HG03175 (cell line): ENCODE measurements at regions not wholly inside any gene's neighbourhood (a gene's known extent, or its start where the extent isn't known, plus 50 kb on each side); places are given as distances from the start of the nearest gene placed in this dataset.
"Not testable (repeated sequence)": the region's sequence is repeated elsewhere in the genome, so short reads cannot be mapped to it uniquely, and the experiment has no call there.

Experiments
- ATAC-seq: cut with Tn5 transposase; IDR thresholded peaks from one replicate; pipeline ENCODE4 v1.9.1; 2021; ENCODE audit warnings: mild to moderate bottlenecking, moderate library complexity; ENCODE audit not compliant: unreplicated experiment

GRCh38 chr4:66223068-66223703 is 552.9 kb upstream of the EPHA5 start:
- ATAC-seq = no peak

DNA sequence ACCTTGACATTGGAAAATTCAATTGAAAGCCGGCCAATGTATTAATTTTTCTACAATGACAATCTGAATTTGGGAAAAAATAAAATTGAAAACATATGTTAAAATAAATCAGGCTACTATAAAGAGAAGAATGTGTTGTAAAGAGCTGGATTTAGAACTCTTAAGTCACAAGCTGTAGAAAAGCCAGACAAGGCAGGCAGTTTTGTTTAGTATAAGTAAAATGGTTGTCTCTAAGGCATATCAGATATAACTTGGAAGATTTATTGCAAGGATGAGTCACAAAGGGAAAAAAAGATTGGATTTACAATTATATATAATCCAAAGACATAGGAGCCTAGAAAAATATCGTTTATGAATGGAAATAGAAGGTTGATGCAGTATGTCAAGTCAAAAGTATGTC is 549.1 kb upstream of the EPHA5 start:
- no peak for ATAC-seq

- no peak for ATAC-seq
These were observed 546.0 kb upstream of the EPHA5 start for GRCh38 chr4:66216252-66216651.

DNA sequence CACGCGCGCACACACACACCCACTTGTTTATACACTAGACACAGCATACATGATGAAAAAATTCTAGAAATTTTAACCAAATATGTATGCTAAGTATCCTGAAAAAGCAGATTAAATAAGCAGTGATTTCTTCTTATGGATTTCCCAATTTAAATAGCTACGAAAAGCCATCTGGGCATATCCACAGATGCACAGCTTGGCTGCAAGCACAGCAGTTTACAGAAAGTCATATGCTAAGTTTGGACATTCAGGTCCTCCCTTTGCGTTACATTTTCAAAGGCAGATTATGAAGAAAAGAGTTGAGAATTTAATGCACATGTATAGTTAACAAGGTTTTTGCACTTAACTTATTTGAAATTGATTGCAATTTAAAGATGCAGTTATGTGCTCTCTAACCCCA is 542.2 kb upstream of the EPHA5 start:
- ATAC-seq = no peak

GRCh38 chr4:66204534-66205247 is 534.4 kb upstream of the EPHA5 start:
- no peak for ATAC-seq

DNA sequence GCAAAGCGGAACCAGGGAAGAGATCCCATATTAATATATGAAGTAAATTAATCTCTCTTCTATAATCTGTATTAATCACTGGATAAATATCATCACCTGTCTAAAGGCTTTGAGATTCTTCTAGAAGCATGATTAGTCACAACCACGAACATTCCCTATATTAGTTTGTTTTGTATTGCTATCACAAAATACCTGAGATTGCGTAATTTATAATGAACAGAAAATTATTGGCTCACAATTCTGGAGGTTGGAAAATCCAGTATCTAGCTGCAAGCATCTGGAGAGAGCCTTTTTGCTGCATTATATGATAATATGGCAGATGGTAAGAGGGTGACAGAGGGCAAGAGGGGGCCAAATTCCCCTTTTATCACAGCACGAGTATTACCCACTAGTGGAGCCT is 532.6 kb upstream of the EPHA5 start:
- ATAC-seq = no peak

GRCh38 chr4:66197451-66197850 is 527.2 kb upstream of the EPHA5 start:
- no peak for ATAC-seq

DNA sequence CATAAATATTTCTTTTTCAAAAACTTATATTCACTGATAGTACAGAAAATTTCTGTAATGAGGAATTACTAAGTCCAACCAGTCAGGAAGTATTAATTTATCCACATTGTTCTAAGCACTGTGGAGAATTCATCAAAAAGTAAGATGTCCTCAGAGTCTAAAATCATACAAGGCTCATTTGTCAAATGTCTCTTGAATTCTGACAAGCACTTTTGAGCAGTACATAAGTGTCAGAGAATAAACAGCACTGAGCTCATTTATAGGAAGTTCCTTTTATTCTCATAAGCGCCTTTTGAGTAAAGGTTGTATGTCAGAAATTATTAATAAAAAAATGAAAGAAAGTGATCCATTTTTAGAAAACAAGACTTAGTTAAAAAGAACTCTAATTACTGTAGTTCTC is 523.2 kb upstream of the EPHA5 start:
- ATAC-seq = no peak

DNA sequence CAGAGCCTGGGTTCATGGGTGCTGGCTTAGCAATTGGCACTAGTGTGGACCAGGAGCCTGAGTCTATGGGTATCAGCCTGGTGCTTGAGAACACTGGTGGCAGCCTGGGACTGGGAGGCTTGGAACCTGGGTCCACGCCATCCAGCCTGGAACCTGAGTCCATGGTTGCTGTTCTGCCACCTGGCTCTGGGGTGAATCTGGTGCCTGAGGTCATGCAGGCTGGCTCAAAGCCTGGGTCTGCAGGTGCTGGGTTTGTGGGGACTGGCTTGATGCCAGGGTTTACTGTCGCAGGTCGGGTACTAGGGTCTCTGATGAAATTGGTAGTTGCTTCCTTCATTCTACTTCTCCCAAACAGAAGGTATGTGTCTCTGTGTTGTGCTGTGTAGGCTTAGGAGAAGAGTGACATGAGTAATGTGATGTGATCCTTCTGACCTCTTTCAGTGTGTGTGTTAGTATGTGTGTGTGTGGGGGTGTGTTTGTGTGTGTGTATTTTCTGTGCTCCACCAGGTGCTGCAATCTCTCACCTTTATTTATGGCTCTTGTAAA is 517.0 kb upstream of the EPHA5 start:
- no peak for ATAC-seq

DNA sequence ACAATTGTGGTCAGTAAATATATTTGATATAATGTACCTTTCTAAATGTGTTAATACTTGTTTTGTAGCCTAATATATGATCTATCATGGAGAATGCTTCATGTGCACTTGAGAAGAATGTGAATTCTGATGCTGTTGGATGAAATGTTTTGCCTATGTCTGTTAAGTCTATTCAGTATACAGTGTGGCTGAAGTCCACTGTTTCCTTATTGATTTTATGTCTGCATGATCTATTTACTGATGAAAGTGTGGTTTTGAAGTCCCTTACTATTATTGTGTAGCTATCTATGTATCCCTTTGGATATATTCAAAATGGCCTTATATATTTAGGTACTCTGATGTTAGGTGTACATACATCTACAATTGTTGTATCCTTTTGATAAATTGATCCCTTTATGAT is 515.8 kb upstream of the EPHA5 start:
- ATAC-seq = no peak

DNA sequence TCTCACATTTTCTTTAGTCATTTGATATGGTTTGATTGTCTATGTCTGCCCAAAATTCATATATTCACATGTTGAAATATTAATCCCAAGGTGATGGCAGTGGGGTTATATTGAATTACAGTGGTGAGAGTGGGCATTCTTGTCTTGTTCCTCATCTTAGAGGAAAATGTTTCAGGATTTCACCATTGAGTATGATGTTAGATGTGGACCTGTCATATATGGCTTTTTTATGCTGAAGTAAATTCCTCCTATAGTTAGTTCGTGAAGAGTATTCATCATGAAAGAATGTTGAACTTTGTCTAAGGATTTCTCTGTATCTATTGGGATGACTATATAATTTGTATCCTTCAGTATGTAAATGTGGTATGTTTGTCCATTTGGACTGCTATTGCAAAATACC is 512.3 kb upstream of the EPHA5 start:
- no peak for ATAC-seq

DNA sequence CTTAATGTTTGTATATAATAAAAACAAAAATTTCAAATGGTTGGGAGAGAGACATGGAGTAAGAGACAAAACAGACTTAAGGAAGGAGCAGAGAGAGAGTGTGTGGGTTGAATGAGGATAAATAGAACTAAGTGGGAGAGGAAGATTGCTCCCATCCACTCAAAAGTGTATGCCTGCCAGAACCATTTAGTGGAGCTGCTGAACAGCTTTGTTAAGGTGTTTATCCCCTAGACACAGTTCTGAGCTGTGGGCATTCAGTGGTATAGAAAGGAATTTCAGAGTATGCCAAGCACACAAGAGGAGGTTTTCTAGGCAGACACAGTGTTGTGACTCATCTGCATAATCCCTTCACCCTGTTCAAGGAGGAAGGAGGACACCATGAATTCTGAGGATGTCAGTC is 508.6 kb upstream of the EPHA5 start:
- no peak for ATAC-seq

GRCh38 chr4:66169341-66169740 is 499.1 kb upstream of the EPHA5 start:
- no peak for ATAC-seq

DNA sequence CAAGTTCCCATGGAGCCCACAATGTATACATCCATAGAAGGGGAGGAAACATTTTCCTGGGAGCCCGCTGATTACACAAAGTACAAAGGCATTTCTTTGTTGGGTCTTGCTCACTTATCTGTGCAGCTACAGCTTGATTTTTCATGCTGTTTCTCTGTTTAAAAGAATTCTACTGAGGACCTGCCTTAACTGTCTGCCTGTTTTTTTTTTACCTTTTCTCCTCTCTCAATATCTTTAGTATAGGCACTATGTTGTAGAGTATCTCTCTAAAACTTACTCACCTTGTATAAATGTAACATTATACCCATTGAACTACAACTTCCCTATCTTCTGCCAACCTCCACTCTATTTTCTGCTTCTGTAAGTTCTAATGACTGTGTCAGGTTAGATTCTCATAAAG is 494.6 kb upstream of the EPHA5 start:
- ATAC-seq = no peak

DNA sequence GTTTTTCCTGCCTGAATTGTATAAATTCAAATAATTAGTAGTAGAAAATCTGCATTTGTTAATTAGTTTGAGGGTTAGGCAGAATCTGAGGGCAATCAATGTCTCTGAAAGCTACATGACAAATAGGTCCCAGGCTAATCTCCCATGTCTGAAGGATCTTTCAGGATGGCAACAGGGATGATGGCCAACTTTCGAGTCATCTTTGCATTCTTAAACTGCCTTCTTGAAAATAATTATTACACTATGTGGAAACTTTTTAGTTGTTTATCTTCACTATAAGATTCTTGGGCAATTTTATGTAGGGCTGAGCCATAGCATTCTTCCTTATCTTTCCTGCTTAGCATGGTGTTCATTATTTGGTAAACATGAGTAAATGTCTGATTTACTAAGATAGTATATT is 490.3 kb upstream of the EPHA5 start:
- ATAC-seq = no peak

DNA sequence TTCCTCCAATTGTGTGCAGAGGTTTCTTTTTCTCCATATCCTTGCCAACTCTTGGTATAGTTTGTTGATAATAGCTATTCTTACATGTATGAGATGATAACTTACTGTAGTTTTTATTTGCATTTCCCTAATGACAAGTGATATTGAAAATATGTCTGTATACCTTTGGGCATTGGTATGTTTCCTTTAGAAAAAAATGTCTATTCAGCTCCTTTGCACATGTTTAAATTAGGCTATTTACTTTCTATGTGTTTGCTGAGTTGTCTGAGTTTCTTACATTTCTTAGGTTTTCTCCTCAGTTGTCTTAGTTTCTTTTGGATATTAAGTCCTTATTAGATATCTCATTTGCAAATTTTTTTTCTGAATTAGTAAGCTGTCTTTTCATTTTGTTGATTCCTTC is 487.3 kb upstream of the EPHA5 start:
- no peak for ATAC-seq

- ATAC-seq = no peak
These were observed 459.8 kb upstream of the EPHA5 start for GRCh38 chr4:66130042-66130441.

- ATAC-seq = no peak
These were observed 453.6 kb upstream of the EPHA5 start for GRCh38 chr4:66123831-66124413.

- no peak for ATAC-seq
These were observed 452.9 kb upstream of the EPHA5 start for GRCh38 chr4:66123190-66123589.

DNA sequence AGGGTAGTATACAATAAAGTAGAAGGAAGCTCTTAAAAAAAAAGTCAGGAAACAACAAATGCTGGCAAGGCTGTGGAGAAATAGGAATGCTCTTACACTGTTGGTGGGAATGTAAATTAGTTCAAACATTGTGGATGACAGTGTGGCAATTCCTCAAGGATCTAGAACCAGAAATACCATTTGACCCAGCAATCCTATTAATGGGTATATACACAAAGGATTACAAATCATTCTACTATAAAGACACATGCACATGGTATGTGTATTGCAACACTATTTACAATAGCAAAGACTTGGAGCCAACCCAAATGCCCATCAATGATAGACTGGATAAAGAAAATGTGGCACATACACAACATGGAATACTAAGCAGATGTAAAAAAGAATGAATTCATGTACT is 444.9 kb upstream of the EPHA5 start:
- ATAC-seq = not testable (repeated sequence)

- ATAC-seq = no peak
These were observed 438.6 kb upstream of the EPHA5 start for GRCh38 chr4:66108898-66109297.

DNA sequence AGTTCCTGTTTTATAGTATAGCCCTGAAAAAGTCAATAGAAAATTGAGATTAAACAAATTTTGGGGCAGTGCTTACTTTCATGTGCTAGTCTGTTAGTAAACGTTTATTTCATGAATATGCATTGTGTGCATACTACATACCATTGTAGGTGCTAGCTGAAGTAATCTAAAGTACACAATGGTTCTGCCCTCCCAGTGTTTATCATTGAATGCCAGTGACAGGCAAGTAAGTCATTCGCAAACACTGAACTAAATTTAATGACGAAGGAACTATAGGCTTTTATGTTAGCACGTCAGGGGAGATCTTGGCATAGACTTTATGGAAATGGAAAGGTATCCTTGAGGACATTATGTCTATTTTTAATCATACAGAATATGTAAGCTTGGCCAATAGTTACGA is 426.9 kb upstream of the EPHA5 start:
- no peak for ATAC-seq
